HG02610 (cell line): ENCODE measurements at regions not wholly inside any gene's neighbourhood (a gene's known extent, or its start where the extent isn't known, plus 50 kb on each side); places are given as distances from the start of the nearest gene placed in this dataset.
"Not testable (repeated sequence)": the region's sequence is repeated elsewhere in the genome, so short reads cannot be mapped to it uniquely, and the experiment has no call there.

ENCODE experiments used
- ATAC-seq: cut with Tn5 transposase; IDR thresholded peaks from one replicate; pipeline ENCODE4 v1.9.1; 2021; ENCODE audit warnings: mild to moderate bottlenecking, moderate library complexity; ENCODE audit not compliant: unreplicated experiment

DNA sequence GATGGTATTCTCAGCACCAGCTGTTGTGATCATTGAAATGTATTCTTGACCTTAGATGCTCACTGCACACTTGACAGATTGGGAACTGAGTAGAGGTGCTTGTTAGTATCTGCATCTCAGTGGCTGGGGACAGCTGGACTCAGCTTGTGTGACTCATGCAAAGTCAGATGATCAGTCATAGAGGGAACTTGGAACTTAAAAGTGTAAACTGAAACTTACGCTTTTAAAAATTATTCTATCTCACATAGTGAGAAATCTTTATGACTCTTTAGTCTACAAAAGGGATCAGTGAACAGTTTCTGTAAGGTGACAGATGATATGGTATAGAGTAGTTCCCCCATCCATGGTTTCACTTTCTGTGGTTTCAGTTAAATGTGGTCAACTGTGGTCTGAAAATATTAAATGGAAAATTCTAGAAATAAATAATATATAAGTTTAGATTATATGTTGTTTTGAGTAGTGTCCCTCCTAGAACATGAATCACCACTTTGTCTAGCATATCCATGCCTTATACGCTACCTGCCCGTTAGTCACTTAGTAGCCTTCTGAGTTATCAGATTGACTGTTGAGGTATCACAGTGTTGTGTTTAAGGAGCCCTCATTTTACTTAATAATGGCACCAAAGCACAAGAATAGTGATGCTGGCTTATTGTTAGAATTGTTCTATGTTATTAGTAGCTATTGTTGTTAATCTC is 135.6 kb upstream of the ZNF658 start:
- peak; percentile 99 for ATAC-seq

DNA sequence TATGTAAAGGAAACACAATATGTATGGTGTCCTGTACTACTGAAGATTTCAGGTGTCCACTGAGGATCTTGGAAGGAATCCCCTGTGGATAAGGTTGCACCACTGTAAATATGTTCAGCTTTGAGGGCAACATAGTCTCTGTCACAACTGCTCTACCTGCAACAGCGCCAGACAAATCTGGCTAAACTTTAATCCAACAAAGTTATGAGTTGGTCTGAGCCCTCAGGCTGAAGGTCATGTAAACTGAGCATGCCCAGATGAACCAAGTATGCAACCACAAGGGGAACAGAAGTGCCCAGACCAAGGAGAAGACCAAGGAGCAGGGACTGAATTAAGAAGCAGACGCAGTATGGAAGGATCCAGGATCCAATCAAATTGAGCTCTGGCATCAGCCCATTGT is 135.0 kb upstream of the ZNF658 start:
- ATAC-seq, result not testable (repeated sequence)

DNA sequence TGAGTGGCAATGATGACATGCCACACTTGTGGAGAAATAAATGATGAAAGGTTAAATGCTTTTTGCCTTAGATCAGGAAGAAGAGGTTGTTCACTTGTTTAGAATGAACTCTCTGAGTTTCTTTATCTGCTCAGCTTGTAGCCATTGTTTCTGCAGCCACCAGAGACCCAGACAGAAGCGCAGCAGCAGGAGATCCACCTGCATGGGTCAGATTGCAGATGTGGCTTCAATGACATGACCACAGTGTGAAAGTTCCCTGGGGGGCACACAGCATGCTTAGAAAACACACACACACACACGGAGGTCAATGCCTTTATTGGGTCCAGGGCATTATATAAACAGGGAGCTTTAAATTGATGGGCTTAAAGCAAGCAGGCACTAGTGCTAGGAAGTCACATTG is 129.0 kb upstream of the ZNF658 start:
- not testable (repeated sequence) for ATAC-seq

DNA sequence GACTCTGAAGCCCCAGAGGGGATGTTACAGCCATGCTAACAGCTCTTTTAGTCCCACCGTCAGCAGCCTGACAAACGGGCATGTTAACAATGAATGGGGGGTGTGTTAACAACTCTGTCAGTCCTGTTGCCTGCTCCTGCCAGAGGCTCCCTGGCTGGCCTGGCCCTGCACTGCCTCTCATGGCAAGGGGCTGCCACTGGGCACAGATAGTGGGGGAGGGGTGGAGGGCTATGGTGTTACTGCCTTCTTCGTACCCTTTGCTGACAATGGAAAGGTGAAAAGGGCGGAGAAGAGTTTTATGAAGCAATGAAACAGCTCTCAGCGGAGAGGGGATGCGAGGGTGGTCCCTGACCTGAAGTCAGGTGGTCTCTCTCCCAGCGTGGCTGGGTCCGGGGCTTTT is 125.9 kb upstream of the ZNF658 start:
- ATAC-seq, result not testable (repeated sequence)

DNA sequence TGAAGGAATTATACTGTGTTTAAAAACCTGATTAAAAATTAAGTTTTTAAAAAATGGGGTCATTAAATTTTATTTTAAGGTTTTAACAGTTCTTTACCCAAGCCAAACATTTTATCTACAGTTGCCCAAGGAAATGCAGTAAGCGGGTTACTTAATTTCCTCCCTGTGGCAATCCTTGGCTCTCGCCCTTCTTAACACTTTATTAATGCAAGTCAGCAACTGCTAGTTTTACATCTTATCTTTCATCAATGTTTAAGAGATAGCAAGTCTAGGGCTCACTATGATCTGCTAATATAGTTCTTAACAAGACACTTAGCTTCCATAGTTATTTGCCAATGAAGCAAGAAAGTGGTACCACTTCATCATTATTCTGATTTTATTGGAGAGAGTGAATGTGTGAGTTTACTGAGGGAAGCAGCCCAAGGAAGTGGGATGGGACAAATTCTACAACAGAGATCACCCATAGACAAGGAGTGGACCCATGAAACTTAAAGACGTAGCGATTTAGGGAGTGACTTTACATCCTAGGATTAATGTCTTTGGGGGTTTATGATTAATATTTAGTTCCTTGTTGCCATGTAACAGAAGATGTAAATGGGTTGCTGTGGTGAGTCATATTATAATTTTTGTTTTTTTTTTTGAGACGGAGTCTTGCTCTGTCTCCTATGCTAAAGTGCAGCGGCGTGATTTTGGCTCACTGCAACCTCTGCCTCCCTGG is 120.4 kb upstream of the ZNF658 start:
- ATAC-seq, result not testable (repeated sequence)

GRCh38 chr9:66781240-66781639 is 119.3 kb upstream of the ZNF658 start:
- ATAC-seq, result not testable (repeated sequence)

- not testable (repeated sequence) for ATAC-seq
Measured at GRCh38 chr9:66782010-66782409, 118.5 kb upstream of the ZNF658 start.

DNA sequence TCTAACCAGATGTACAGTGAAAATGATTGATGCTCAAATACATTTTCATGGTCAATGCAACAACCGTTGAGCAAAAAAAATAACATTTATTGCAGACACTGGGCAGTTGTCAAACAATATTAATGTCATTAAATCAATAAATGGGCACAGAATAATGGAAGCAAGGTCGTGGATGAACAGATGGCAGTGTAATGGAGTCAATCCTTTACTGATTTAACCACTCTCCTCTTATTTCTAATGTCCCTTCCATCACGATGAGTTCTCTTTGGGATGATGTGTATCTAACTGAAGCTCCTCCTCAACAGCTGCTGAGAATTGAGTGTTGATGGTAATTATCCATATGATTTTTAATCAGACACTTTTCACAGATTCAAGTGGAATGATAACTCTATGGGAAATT is 114.9 kb upstream of the ZNF658 start:
- ATAC-seq, result not testable (repeated sequence)

- not testable (repeated sequence) for ATAC-seq
Measured at GRCh38 chr9:66791092-66791750, 109.3 kb upstream of the ZNF658 start.

DNA sequence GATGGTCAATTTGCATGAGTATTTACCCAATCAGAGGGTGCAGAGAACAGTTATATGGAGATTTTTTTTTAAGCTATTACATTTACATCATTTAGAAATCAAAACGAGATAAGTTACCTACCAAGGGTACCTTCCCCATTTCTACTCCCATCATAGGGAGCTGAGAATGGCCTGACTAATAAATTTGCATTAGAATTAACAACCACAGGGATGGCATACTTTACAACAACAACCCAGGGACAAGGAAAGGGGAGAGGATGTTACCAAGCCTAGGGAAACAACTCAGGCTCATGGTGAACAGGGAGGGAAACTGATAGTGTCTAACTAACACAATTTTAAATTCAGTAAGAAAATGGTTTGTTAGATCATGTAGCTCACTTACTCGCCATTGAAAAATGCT is 105.8 kb upstream of the ZNF658 start:
- not testable (repeated sequence) for ATAC-seq

GRCh38 chr9:66795723-66796503 is 104.6 kb upstream of the ZNF658 start:
- ATAC-seq, result not testable (repeated sequence)

DNA sequence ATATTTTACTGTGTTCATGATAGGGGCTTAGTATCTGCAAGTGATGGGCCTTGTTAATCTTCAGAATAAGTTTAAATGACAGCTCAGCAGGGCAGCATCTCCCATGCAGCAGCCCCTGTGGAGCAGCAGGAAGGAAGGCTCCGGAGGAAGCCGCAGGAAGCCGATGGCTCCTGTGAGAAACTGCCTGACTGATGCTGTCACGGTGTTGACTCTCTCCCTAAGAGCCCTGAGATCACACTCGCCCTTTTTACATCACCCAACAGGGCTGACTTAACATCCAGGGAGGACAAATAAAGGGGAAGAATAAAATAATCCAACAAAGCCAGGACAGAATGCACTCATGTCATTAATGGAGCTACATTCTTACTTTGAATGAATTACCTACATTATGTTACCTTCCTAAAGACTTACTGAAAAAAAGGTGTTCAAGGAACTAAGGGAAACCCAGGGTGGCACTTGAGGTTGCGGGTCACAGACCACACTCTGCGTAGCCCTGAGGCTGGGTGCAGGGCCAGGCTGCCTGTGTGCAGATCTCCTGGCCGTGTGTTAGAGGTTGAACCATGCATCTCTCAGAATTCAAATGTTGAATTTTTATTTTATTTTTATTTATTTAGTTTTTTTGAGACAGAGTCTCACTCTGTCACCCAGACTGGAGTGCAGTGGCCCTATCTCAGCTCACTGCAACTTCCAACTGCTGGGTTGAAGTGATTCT is 102.5 kb upstream of the ZNF658 start:
- not testable (repeated sequence) for ATAC-seq

DNA sequence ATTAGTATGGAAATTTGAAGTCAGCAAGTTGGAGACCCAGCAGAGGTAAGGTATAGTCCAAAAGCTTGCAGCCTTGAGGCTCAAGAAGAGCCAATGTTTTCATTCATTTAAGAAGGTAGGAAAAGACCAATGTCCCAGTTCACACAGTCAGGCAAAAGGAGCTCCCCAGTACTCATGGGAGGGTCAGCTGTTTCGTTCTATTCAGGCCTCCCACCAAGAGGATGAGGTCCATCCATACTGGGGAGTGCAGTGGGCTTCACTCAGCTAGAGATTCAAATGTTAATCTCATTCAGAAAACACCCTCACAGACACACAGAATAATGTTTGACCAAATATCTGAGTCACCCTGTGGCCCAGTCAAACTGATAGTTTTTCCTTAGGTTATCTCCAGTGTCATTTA is 96.9 kb upstream of the ZNF658 start:
- ATAC-seq, result not testable (repeated sequence)

DNA sequence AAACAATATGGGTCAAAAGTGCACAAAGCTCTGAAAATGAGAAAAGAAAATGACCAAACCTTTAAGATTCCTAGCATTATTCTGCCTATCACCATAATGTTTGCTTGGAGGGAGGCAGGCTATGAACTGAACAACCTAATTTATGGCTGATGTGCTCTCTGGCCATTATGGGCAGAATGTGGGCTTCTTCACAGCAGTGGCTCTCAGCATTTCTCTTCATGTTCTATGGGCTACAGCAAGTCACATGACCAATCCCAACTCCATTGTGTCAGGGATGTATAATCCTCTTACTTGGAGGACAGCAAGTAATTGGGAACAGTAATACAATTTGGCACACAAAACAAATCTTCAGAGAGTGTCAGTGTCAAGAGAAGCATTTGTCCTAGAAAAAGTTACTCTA is 90.3 kb upstream of the ZNF658 start:
- not testable (repeated sequence) for ATAC-seq

DNA sequence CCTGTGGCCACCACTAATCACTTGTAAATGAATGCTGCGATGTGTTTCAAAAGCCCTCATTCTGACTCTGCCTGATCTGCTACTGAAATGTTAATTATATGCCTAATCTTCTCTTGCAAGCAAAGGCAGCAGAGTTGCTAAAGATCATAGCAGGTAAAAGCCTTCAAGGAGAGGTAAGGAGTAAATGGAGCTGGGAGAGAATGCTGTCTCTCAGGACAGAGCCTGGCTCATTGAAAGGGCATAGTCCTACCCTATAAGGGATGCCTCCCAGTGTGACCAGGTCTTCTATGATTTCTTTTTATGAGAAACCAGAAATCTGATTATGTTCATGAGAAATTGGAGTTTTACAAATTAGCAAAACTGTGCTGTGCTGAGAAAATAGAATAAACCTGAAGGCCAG is 88.2 kb upstream of the ZNF658 start:
- not testable (repeated sequence) for ATAC-seq

DNA sequence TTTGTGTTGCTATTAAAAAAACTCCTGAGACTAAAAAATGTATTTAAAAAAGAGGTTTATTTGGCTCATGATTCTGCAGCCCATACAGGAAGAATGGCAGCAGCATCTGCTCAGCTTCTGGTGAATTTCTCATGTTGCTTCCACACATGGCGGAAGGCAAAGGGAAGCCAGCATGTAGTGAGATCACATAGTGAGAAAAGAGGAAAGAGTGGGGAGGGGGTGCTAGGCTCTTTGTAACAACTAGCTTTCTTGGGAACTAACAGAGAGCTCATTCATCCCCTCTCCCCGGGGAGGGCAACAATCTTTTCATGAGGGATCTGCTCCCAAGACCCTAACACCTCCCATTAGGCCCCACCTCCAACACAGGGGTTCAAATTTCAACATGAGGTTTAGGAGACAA is 87.6 kb upstream of the ZNF658 start:
- ATAC-seq, result not testable (repeated sequence)

GRCh38 chr9:66814038-66814437 is 86.5 kb upstream of the ZNF658 start:
- not testable (repeated sequence) for ATAC-seq

- not testable (repeated sequence) for ATAC-seq
Measured at GRCh38 chr9:66819510-66819909, 81.0 kb upstream of the ZNF658 start.

DNA sequence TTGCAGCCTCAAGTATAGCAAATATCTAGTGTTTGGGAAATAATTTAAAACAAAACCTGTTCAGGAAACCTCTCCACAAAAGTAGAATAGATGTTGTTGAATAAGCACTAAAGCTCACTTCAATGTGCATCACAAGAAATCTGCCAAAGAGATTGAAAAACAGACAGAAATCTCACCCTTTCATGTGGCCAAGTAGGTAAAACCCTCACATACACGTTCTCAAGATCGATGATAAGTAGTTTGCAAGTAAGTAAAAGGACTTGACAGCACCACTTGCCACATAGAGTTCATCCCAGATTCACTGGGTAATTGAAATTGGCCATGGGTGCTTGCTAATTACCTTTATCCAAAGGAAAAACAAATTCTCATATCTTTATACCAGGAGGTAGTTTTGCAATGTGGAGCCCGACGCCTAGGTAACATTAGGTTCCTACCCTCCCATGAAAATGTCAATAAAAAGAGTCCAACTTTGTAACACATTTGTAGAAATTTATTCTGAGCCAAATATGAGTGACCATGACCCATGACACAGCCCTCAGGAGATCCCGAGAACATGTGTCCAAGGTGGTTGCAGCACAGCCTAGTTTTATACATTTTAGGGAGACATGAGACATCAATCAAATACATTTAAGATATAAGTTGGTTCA is 80.4 kb upstream of the ZNF658 start:
- not testable (repeated sequence) for ATAC-seq

DNA sequence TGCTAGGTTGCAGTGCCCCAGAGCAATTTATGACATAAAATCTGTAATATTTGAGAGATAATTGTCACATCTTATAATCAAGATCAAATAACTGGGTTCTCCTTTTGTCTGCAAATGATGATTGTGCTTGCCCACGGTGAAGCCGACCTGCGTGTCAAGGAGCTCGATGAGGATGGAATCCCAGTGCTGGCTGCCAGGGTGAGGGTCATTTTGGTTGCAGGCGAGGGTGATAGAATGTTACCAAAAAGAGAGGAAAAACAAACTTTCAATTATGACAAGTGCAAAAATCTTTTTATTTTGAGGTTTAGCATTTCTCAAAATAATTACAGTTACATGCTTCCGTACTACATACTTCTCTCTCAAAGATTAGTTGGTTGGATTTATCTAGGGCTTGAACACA is 76.4 kb upstream of the ZNF658 start:
- not testable (repeated sequence) for ATAC-seq
